ENCODE measurements at regions not wholly inside any gene's neighbourhood (a gene's known extent, or its start where the extent isn't known, plus 50 kb on each side); places are given as distances from the start of the nearest gene placed in this dataset.

- Histone ChIP-seq H3K27me3 (ENCODE audit: control insufficient read depth, insufficient read depth, low read length) (no peaks in the 10 kb centered on the region; the same call in 1 of the 2 replicates), H3K4me3 (ENCODE audit: low read depth, low read length) (no peak overlapping the region), H3K4me1 (ENCODE audit: control insufficient read depth, insufficient read depth, low read length) (no peaks in the 10 kb centered on the region), H3K27ac (ENCODE audit: low read depth, low read length) (no peak overlapping the region), H3K36me3 (ENCODE audit: control insufficient read depth, insufficient read depth, low read length) (no peaks in the 10 kb centered on the region), H3K9me3 (ENCODE audit: control insufficient read depth, insufficient read depth, low read length) (peaks cover 43% of the 10 kb centered on the region), H3K9ac (ENCODE audit: low read depth, low read length) (no peak overlapping the region)
Measured at GRCh38 chr18:76750917-76751890, 71.2 kb upstream of the ZNF236 start.

GRCh38 chr18:76750269-76750668, 72.1 kb upstream of the ZNF236 start:
- no peaks in the 10 kb centered on the region; the same call in 1 of the 2 replicates for H3K27me3 ChIP-seq (ENCODE audit: control insufficient read depth, insufficient read depth, low read length)
- H3K9me3 ChIP-seq (ENCODE audit: control insufficient read depth, insufficient read depth, low read length): peaks cover 51% of the 10 kb centered on the region
- no peak overlapping the region for H3K4me3 ChIP-seq (ENCODE audit: low read depth, low read length)
- H3K27ac ChIP-seq (ENCODE audit: low read depth, low read length): no peak overlapping the region
- no peaks in the 10 kb centered on the region for H3K36me3 ChIP-seq (ENCODE audit: control insufficient read depth, insufficient read depth, low read length)
- H3K4me1 ChIP-seq (ENCODE audit: control insufficient read depth, insufficient read depth, low read length): no peaks in the 10 kb centered on the region
- H3K9ac ChIP-seq (ENCODE audit: low read depth, low read length): no peak overlapping the region

GRCh38 chr18:76747676-76748075, 74.7 kb upstream of the ZNF236 start:
- H3K4me1 ChIP-seq (ENCODE audit: control insufficient read depth, insufficient read depth, low read length): no peaks in the 10 kb centered on the region
- H3K9me3 ChIP-seq (ENCODE audit: control insufficient read depth, insufficient read depth, low read length): peaks cover 57% of the 10 kb centered on the region

GRCh38 chr18:76741346-76741745, 81.0 kb upstream of the ZNF236 start:
- Histone ChIP-seq H3K27ac (ENCODE audit: low read depth, low read length) (no peak overlapping the region), H3K9ac (ENCODE audit: low read depth, low read length) (no peak overlapping the region), H3K9me3 (ENCODE audit: control insufficient read depth, insufficient read depth, low read length) (peaks cover 16% of the 10 kb centered on the region), H3K27me3 (ENCODE audit: control insufficient read depth, insufficient read depth, low read length) (no peaks in the 10 kb centered on the region; the same call in 1 of the 2 replicates), H3K4me1 (ENCODE audit: control insufficient read depth, insufficient read depth, low read length) (no peaks in the 10 kb centered on the region), H3K36me3 (ENCODE audit: control insufficient read depth, insufficient read depth, low read length) (no peaks in the 10 kb centered on the region), H3K4me3 (ENCODE audit: low read depth, low read length) (no peak overlapping the region)

More at GRCh38 chr18:76747676-76748075, 74.7 kb upstream of the ZNF236 start:
- H3K36me3 ChIP-seq (ENCODE audit: control insufficient read depth, insufficient read depth, low read length): no peaks in the 10 kb centered on the region
- H3K27ac ChIP-seq (ENCODE audit: low read depth, low read length): no peak overlapping the region
- H3K27me3 ChIP-seq (ENCODE audit: control insufficient read depth, insufficient read depth, low read length): no peaks in the 10 kb centered on the region; the same call in 1 of the 2 replicates
- no peak overlapping the region for H3K4me3 ChIP-seq (ENCODE audit: low read depth, low read length)
- no peak overlapping the region for H3K9ac ChIP-seq (ENCODE audit: low read depth, low read length)

GRCh38 chr18:76736309-76736708, 86.0 kb upstream of the ZNF236 start:
- H3K4me1 ChIP-seq (ENCODE audit: control insufficient read depth, insufficient read depth, low read length): peaks cover 4% of the 10 kb centered on the region; the same call in 1 of the 2 replicates
- no peak overlapping the region for H3K27ac ChIP-seq (ENCODE audit: low read depth, low read length)
- no peaks in the 10 kb centered on the region for H3K9me3 ChIP-seq (ENCODE audit: control insufficient read depth, insufficient read depth, low read length)
- H3K4me3 ChIP-seq (ENCODE audit: low read depth, low read length): no peak overlapping the region
- H3K9ac ChIP-seq (ENCODE audit: low read depth, low read length): no peak overlapping the region
- no peaks in the 10 kb centered on the region for H3K36me3 ChIP-seq (ENCODE audit: control insufficient read depth, insufficient read depth, low read length)
- H3K27me3 ChIP-seq (ENCODE audit: control insufficient read depth, insufficient read depth, low read length): no peaks in the 10 kb centered on the region

- H3K27ac ChIP-seq (ENCODE audit: low read depth, low read length): no peak overlapping the region
- no peak overlapping the region for H3K9ac ChIP-seq (ENCODE audit: low read depth, low read length)
- H3K4me3 ChIP-seq (ENCODE audit: low read depth, low read length): no peak overlapping the region
- H3K36me3 ChIP-seq (ENCODE audit: control insufficient read depth, insufficient read depth, low read length): no peaks in the 10 kb centered on the region
- H3K4me1 ChIP-seq (ENCODE audit: control insufficient read depth, insufficient read depth, low read length): peaks cover 4% of the 10 kb centered on the region; the same call in 1 of the 2 replicates
- H3K9me3 ChIP-seq (ENCODE audit: control insufficient read depth, insufficient read depth, low read length): peaks cover 5% of the 10 kb centered on the region; the same call in 1 of the 2 replicates
- H3K27me3 ChIP-seq (ENCODE audit: control insufficient read depth, insufficient read depth, low read length): no peaks in the 10 kb centered on the region
Measured at GRCh38 chr18:76730901-76731300, 91.5 kb upstream of the ZNF236 start.

- Histone ChIP-seq H3K36me3 (ENCODE audit: control insufficient read depth, insufficient read depth, low read length) (no peaks in the 10 kb centered on the region), H3K27me3 (ENCODE audit: control insufficient read depth, insufficient read depth, low read length) (no peaks in the 10 kb centered on the region), H3K4me3 (ENCODE audit: low read depth, low read length) (no peak overlapping the region), H3K9me3 (ENCODE audit: control insufficient read depth, insufficient read depth, low read length) (peaks cover 5% of the 10 kb centered on the region; the same call in 1 of the 2 replicates), H3K27ac (ENCODE audit: low read depth, low read length) (no peak overlapping the region), H3K9ac (ENCODE audit: low read depth, low read length) (no peak overlapping the region), H3K4me1 (ENCODE audit: control insufficient read depth, insufficient read depth, low read length) (no peaks in the 10 kb centered on the region)
Measured at GRCh38 chr18:76727589-76727988, 94.8 kb upstream of the ZNF236 start.

- no peaks in the 10 kb centered on the region for H3K4me1 ChIP-seq (ENCODE audit: control insufficient read depth, insufficient read depth, low read length)
- no peaks in the 10 kb centered on the region for H3K27me3 ChIP-seq (ENCODE audit: control insufficient read depth, insufficient read depth, low read length)
- no peak overlapping the region for H3K4me3 ChIP-seq (ENCODE audit: low read depth, low read length)
- no peak overlapping the region for H3K9ac ChIP-seq (ENCODE audit: low read depth, low read length)
- no peak overlapping the region for H3K27ac ChIP-seq (ENCODE audit: low read depth, low read length)
- H3K36me3 ChIP-seq (ENCODE audit: control insufficient read depth, insufficient read depth, low read length): no peaks in the 10 kb centered on the region
- H3K9me3 ChIP-seq (ENCODE audit: control insufficient read depth, insufficient read depth, low read length): peaks cover 5% of the 10 kb centered on the region; the same call in 1 of the 2 replicates
Measured at GRCh38 chr18:76725445-76725844, 96.9 kb upstream of the ZNF236 start.

- Histone ChIP-seq H3K9ac (ENCODE audit: low read depth, low read length) (no peak overlapping the region), H3K9me3 (ENCODE audit: control insufficient read depth, insufficient read depth, low read length) (peaks cover 5% of the 10 kb centered on the region; the same call in 1 of the 2 replicates)
Measured at GRCh38 chr18:76722224-76723061, 99.9 kb upstream of the ZNF236 start.

GRCh38 chr18:76721207-76721996, 101.0 kb upstream of the ZNF236 start:
- H3K4me3 ChIP-seq (ENCODE audit: low read depth, low read length): no peak overlapping the region
- no peak overlapping the region for H3K27ac ChIP-seq (ENCODE audit: low read depth, low read length)
- peaks cover 5% of the 10 kb centered on the region; the same call in 1 of the 2 replicates for H3K9me3 ChIP-seq (ENCODE audit: control insufficient read depth, insufficient read depth, low read length)
- H3K36me3 ChIP-seq (ENCODE audit: control insufficient read depth, insufficient read depth, low read length): no peaks in the 10 kb centered on the region
- no peaks in the 10 kb centered on the region for H3K27me3 ChIP-seq (ENCODE audit: control insufficient read depth, insufficient read depth, low read length)
- H3K4me1 ChIP-seq (ENCODE audit: control insufficient read depth, insufficient read depth, low read length): no peaks in the 10 kb centered on the region
- H3K9ac ChIP-seq (ENCODE audit: low read depth, low read length): no peak overlapping the region

More at GRCh38 chr18:76722224-76723061, 99.9 kb upstream of the ZNF236 start:
- Histone ChIP-seq H3K36me3 (ENCODE audit: control insufficient read depth, insufficient read depth, low read length) (no peaks in the 10 kb centered on the region), H3K27ac (ENCODE audit: low read depth, low read length) (no peak overlapping the region), H3K4me3 (ENCODE audit: low read depth, low read length) (no peak overlapping the region), H3K27me3 (ENCODE audit: control insufficient read depth, insufficient read depth, low read length) (no peaks in the 10 kb centered on the region), H3K4me1 (ENCODE audit: control insufficient read depth, insufficient read depth, low read length) (no peaks in the 10 kb centered on the region)

Measured in HUES48 (cell line).